Panc1 (cell line): ENCODE measurements at regions not wholly inside any gene's neighbourhood (a gene's known extent, or its start where the extent isn't known, plus 50 kb on each side); places are given as distances from the start of the nearest gene placed in this dataset.

Source experiments
- ATAC-seq: fragments of 200-7000 bp; cut with Tn5 transposase; 2 replicates; pipeline ENCODE4 v1.9.1; 2020; ENCODE audit warnings: mild to moderate bottlenecking, moderate library complexity
- BruUV-seq: library from RNA; stranded (reverse); fragments of 400-500 nt; replicated peaks from 2 replicates; lab custom pipeline; 2021; lab: Mats Ljungman, UMichigan
- CTCF ChIA-PET: fragments of 300-600 bp; sonication (Branson Sonifier 250); formaldehyde crosslinking; loops from one replicate; lab custom pipeline; 2022; ENCODE audit warnings: antibody characterized with exemption; lab: Charles Lee
- POLR2A ChIA-PET: fragments of 300-600 bp; sonication (Branson Sonifier 250); formaldehyde crosslinking; loops from one replicate; lab custom pipeline; 2022; ENCODE audit warnings: antibody characterized with exemption; lab: Charles Lee
- DNase-seq: peaks from one replicate; pipeline ENCODE4 v3.0.0-alpha.2; 2010; ENCODE audit warnings: low read depth, low spot score
- H3K27ac ChIP-seq: 2 replicates; pipeline ENCODE4 v1.5.1; 2011; ENCODE audit warnings: mild to moderate bottlenecking, low read length, inconsistent platforms
- H3K27me3 ChIP-seq: fragments of 200-500 bp; sonication (Bioruptor generic); 2 replicates; pipeline ENCODE4 v1.6.0; 2014; ENCODE audit warnings: low read length, inconsistent platforms; ENCODE audit not compliant: control insufficient read depth, insufficient read depth
- H3K36me3 ChIP-seq: fragments of 200-500 bp; sonication (Bioruptor generic); 2 replicates; pipeline ENCODE4 v1.5.1; 2014; ENCODE audit warnings: inconsistent platforms, mild to moderate bottlenecking, low read length, moderate library complexity; ENCODE audit not compliant: control insufficient read depth, insufficient read depth
- H3K4me1 ChIP-seq: 2 replicates; pipeline ENCODE4 v1.5.1; 2011; ENCODE audit warnings: inconsistent platforms, mild to moderate bottlenecking, low read length, moderate library complexity; ENCODE audit not compliant: control insufficient read depth, insufficient read depth
- H3K4me3 ChIP-seq, 2 experiments: 2 replicates each; pipeline ENCODE4 v1.5.1; 2011 to 2012; ENCODE audit warnings: low read depth in 2 of 2, low read length in 2 of 2, mild to moderate bottlenecking in 2 of 2, inconsistent platforms in 1 of 2, moderate library complexity in 1 of 2
- H3K9me3 ChIP-seq: fragments of 200-500 bp; sonication (Bioruptor generic); 2 replicates; pipeline ENCODE4 v1.5.1; 2014; ENCODE audit warnings: low read depth, mild to moderate bottlenecking, inconsistent platforms, low read length, moderate library complexity; ENCODE audit not compliant: control insufficient read depth, insufficient read depth
- POLR2AphosphoS5 ChIP-seq: IDR thresholded peaks from 2 replicates; pipeline ENCODE4 v1.6.1; 2012; ENCODE audit warnings: mild to moderate bottlenecking, low read depth, low read length, moderate library complexity
- SIN3A ChIP-seq: IDR thresholded peaks from 2 replicates; pipeline ENCODE4 v1.6.1; 2012; ENCODE audit warnings: low read depth, mild to moderate bottlenecking, low read length, moderate library complexity, borderline replicate concordance; ENCODE audit not compliant: insufficient read depth
- TCF7L2 ChIP-seq: IDR thresholded peaks from 2 replicates; pipeline ENCODE4 v1.6.1; 2011; ENCODE audit warnings: mild to moderate bottlenecking, low read depth, low read length, inconsistent platforms
- in situ Hi-C: cut with HindIII; loops from 2 replicates; pipeline ENCODE4 v1.10.0; 2016; ENCODE audit warnings: low sequenced_read_pairs, low pct_unique_long_range_greater_than_20kb
- intact Hi-C: fragments of 100-400 bp; cut with micrococcal nuclease; formaldehyde crosslinking; loops from one replicate; pipeline ENCODE4 v1.10.0; 2022; ENCODE audit not compliant: unreplicated experiment
- TF ChIP-seq, protein P1 (sequence below), 2 experiments: IDR thresholded peaks; 2 replicates each; pipeline ENCODE4 v1.6.1; 2011 to 2012; ENCODE audit warnings: low read depth in 2 of 2, control low read depth in 1 of 2, low read length in 1 of 2, mild to moderate bottlenecking in 1 of 2, moderate library complexity in 1 of 2; ENCODE audit not compliant: insufficient read depth in 1 of 2
- TF ChIP-seq, protein P2 (sequence below): fragments of 450-650 bp; IDR thresholded peaks from 2 replicates; pipeline ENCODE4 v1.5.1; 2017; ENCODE audit warnings: mild to moderate bottlenecking

DNA sequence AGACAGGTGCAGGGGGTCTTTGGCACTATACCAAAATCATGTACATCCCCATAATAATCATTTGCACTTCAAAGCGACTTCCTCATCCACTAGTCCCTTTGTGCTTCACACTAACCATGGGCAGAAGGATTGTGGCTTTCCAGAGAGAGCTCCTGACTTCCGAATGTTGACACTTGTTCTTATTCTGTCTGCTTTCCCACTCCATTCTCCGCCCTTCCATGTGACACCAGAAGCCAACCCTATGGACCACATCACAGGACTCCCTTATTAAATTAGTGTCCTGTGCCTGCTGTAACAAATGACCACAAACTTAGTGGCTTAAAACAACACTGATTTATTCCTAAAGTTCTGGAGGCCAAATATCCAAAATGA is 91.6 kb downstream of the CMC2 start:
- in situ Hi-C loops = no loop called here
- TF ChIP-seq, protein P1, sequence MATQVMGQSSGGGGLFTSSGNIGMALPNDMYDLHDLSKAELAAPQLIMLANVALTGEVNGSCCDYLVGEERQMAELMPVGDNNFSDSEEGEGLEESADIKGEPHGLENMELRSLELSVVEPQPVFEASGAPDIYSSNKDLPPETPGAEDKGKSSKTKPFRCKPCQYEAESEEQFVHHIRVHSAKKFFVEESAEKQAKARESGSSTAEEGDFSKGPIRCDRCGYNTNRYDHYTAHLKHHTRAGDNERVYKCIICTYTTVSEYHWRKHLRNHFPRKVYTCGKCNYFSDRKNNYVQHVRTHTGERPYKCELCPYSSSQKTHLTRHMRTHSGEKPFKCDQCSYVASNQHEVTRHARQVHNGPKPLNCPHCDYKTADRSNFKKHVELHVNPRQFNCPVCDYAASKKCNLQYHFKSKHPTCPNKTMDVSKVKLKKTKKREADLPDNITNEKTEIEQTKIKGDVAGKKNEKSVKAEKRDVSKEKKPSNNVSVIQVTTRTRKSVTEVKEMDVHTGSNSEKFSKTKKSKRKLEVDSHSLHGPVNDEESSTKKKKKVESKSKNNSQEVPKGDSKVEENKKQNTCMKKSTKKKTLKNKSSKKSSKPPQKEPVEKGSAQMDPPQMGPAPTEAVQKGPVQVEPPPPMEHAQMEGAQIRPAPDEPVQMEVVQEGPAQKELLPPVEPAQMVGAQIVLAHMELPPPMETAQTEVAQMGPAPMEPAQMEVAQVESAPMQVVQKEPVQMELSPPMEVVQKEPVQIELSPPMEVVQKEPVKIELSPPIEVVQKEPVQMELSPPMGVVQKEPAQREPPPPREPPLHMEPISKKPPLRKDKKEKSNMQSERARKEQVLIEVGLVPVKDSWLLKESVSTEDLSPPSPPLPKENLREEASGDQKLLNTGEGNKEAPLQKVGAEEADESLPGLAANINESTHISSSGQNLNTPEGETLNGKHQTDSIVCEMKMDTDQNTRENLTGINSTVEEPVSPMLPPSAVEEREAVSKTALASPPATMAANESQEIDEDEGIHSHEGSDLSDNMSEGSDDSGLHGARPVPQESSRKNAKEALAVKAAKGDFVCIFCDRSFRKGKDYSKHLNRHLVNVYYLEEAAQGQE (IDR thresholded peaks at IDR 0.05; ENCODE audit: insufficient read depth in 1 of 2, low read depth in 2 of 2, low read length in 1 of 2) = no peak
- no peak for TF ChIP-seq SIN3A
- TF ChIP-seq POLR2AphosphoS5 = no peak
- TF ChIP-seq, protein P2, sequence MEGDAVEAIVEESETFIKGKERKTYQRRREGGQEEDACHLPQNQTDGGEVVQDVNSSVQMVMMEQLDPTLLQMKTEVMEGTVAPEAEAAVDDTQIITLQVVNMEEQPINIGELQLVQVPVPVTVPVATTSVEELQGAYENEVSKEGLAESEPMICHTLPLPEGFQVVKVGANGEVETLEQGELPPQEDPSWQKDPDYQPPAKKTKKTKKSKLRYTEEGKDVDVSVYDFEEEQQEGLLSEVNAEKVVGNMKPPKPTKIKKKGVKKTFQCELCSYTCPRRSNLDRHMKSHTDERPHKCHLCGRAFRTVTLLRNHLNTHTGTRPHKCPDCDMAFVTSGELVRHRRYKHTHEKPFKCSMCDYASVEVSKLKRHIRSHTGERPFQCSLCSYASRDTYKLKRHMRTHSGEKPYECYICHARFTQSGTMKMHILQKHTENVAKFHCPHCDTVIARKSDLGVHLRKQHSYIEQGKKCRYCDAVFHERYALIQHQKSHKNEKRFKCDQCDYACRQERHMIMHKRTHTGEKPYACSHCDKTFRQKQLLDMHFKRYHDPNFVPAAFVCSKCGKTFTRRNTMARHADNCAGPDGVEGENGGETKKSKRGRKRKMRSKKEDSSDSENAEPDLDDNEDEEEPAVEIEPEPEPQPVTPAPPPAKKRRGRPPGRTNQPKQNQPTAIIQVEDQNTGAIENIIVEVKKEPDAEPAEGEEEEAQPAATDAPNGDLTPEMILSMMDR = no peak
- TF ChIP-seq TCF7L2 = no peak
- POLR2A ChIA-PET = no interaction called here

DNA sequence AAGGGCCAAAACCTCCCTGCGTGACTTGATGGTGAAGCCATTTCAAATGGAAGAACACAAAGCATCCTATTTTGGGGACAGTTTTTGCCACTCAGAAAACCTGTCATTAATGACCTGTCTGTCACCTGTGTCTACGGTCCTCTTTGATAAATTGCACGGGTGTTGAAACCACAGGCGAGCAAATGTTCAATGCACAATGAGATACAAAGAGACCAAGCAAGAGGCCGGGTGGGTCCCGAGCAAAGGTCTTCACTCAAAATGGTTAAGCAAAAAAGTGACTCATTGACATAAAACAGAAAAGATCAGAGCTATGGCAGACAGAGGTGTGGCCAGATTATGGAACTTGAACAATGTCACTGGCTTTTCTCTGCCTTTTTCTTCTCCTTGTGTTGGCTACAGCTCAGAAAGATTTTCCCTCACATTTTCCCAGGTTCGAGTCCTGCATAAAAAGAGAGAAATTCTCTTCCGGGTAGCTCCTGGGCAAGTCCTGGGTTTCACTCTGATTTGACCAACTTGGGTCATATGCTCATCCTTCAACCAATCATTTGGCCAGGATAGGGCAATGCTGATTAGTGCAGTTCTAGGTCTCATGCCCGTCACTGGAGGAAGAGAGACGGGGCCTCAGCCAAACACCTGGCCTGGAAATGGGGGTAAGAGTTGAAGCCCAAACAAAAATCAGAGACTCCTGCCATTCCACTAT is 92.2 kb downstream of the CMC2 start:
- no peaks in the 10 kb centered on the region for H3K36me3 ChIP-seq
- TF ChIP-seq, protein P1 (IDR thresholded peaks at IDR 0.05; ENCODE audit: insufficient read depth in 1 of 2, low read depth in 2 of 2, low read length in 1 of 2) = no peak
- no peak for TF ChIP-seq TCF7L2
- no peak for TF ChIP-seq POLR2AphosphoS5
- TF ChIP-seq SIN3A = no peak
- TF ChIP-seq, protein P2 = no peak
- ChIA-PET CTCF (no interaction called here), POLR2A (no interaction called here)
- H3K9me3 ChIP-seq = no peaks in the 10 kb centered on the region; the same call in 1 of the 2 replicates
- intact Hi-C loops = no loop called here
- H3K27ac ChIP-seq = no peak overlapping the region
- no peaks in the 10 kb centered on the region for H3K27me3 ChIP-seq
- in situ Hi-C loops = no loop called here
- no peak for DNase-seq
- H3K4me3 ChIP-seq = no peak overlapping the region
- ATAC-seq = no peak
- H3K4me1 ChIP-seq = no peaks in the 10 kb centered on the region
- BruUV-seq = no TSS peak

More for the DNA sequence above, 91.6 kb downstream of the CMC2 start:
- BruUV-seq = no TSS peak
- CTCF ChIA-PET = no interaction called here
- Histone ChIP-seq H3K27me3 (no peaks in the 10 kb centered on the region), H3K9me3 (no peaks in the 10 kb centered on the region; the same call in 1 of the 2 replicates), H3K4me1 (no peaks in the 10 kb centered on the region), H3K4me3 (no peak overlapping the region), H3K36me3 (no peaks in the 10 kb centered on the region), H3K27ac (no peak overlapping the region)
- DNase-seq (no peak), ATAC-seq (no peak)
- intact Hi-C loops = no loop called here
